NCI-H748 (cell line): ENCODE measurements at regions not wholly inside any gene's neighbourhood (a gene's known extent, or its start where the extent isn't known, plus 50 kb on each side); places are given as distances from the start of the nearest gene placed in this dataset.

ENCODE experiments used
- DNase-seq: peaks from one replicate; lab custom pipeline; 2025; ENCODE audit not compliant: unreplicated experiment; lab: John Stamatoyannopoulos, UW

DNA sequence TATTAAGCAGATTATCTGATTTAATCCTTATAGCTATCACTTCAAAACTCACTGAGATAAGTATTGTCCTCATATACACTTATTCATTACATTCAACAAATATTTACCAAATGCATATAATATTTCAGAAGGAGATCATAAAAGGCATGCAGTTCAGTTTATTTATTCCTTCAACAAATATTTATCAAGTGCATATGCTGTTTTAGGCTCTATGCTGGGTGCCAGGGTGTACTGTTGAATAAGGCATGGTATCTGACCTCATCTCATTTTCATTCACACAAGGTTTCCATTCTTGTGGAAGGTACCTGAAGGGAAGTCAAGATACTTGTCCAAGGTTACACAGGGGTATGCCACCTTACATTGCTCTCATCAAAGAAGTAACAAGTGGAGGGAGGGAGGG lies 213.0 kb downstream of the INSIG2 start:
- DNase-seq, result no peak

DNA sequence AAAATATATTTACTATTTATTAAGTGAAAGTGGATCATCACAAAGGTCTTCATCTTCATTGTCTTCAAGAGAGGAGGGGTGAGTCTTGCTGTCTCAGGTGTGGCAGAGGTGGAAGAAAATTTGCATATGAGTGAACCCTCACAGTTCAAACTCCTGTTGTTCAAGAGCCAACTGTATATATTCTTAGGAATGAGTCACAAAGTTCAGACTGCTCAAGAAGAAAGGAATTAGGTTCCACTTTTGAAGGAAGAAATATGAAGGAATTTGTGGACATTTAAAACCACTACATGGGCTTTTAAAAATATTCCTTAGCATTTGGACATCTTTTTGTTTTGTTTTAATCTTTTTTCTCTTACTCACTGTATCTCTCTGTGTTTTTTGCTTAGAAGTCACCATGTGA lies 212.6 kb downstream of the INSIG2 start:
- no peak for DNase-seq

GRCh38 chr2:118296663-118297062 lies 208.4 kb downstream of the INSIG2 start:
- DNase-seq, result no peak

DNA sequence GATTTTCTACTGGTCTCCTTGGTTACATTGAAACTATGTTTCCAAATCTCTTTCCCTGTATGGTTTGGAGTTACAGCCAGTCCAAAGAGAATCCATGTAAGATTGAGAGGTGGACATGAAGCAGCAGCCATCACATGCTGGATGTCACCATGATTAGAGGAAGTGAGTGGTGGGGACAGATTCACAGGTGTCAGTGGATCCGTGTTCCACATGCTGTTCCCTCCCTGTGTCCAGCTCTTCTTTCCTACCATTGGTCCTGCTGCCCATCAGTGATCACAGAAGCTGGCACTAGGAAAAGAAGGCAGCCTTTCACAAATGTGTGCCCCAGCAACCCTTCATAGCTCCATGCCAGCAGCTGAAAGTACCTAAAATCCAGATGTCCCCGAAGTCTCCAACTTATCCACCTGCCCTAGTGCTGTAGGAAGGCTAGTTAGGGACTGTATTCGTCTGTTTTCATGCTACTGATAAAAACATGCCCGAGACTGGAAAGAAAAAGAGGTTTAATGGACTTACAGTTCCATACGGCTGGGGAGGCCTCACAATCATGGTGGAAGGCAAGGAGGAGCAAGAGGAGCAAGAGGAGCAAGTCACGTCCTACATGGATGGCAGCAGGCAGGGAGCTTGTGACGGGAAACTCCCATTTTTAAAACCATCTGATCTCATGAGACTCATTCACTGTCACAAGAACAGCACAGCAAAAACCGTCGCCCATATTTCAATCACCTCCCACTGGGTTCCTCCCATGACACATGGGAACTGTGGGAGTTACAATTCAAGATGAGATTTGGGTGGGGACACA lies 207.5 kb downstream of the INSIG2 start:
- no peak for DNase-seq

GRCh38 chr2:118294063-118294462 lies 205.8 kb downstream of the INSIG2 start:
- DNase-seq, result no peak

- no peak for DNase-seq
These were observed 204.7 kb downstream of the INSIG2 start for GRCh38 chr2:118292991-118293390.

- DNase-seq, result no peak
These were observed 203.1 kb downstream of the INSIG2 start for GRCh38 chr2:118291251-118291880.

- DNase-seq, result no peak
These were observed 202.4 kb downstream of the INSIG2 start for GRCh38 chr2:118290411-118291250.

DNA sequence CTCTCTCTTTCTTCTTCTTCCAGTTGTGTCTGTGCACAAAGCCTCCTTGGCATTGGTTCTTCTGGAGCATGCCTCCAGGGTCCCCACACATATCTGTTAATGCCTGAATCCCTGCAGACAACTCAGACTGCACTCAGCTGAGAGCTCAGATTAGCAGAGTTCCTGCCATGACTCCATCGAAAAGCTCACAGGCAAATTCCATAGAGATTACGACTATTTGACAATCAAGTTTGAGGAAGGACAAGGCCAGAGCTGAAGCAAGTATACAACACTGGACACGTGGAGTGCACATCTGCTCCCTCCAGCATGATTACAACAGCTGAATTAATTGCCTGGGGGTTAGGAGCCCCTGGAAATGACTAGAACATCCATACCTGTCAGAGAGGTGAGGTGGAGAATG lies 190.7 kb downstream of the INSIG2 start:
- no peak for DNase-seq

DNA sequence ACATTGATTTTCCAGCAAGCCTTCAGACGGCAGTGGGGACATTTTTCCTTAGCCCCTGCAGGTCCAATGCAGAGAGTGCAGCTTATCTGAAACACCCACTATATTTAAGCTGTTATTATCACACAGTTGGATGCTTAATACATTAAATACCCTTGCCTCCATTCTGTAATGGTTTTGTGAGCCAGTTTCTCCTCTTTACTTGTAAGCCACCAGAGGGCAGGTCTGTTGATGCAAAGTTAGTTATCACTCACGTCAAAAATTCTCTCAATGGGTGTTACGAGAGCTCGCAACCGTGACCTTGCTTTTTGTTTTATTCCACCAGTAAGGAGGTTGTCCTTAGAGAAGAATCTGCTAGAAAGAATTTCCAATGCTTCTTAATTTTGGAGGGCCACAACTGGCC lies 189.8 kb downstream of the INSIG2 start:
- no peak for DNase-seq

- no peak for DNase-seq
These were observed 186.7 kb downstream of the INSIG2 start for GRCh38 chr2:118274841-118275510.

GRCh38 chr2:118272391-118272790 lies 184.1 kb downstream of the INSIG2 start:
- DNase-seq, result no peak

DNA sequence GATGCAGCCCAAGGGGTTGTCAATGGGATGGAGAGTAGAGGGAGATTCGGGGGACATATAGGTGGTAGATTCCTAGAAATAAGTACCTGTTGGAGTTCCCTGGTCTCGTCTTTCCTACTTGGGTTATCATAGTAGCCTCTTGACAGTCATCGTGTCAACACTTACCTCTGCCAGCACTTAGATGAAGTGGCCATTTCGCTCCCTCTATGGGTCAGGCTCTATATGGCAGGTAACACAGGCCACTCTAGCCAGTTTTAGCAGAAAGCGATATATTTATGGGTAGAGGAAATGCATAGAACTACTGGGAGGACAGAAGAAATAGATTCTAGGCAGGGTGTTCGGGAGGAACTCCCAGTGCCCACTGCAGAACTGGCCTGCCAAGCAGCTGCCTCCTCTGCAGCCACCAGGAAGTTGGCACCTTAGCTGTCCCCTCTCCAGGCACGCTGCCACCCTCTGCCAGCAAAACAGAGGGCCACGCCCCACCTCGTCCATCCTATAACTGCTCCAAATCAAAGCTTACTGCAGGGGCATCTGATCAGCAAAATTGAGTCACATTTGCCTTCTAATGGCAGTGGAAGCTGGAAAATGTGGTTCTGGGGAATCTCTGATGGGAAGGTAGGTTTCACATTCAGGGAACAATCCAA lies 181.3 kb downstream of the INSIG2 start:
- DNase-seq, result peak; percentile 4

DNA sequence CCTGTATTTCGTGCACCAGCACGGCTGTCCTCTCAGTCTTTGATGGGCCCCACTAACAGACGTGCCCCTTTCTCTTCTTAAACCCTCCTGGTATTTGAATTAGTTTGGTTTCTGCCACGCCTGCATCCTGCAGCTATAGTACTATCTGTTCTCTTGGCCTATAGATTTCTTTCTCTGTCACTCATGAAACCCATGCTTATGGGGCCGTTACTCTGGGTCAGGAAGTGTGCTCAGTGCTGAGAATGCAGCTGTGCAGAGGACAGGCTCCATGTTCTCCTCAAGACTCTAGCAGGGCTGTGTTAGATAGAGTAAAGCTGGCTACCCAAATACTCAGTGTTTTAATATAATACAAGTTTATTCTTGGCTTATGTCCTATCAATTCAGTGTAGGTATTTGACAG lies 180.0 kb downstream of the INSIG2 start:
- no peak for DNase-seq

- DNase-seq, result peak; percentile 4
These were observed 177.7 kb downstream of the INSIG2 start for GRCh38 chr2:118265873-118266455.

DNA sequence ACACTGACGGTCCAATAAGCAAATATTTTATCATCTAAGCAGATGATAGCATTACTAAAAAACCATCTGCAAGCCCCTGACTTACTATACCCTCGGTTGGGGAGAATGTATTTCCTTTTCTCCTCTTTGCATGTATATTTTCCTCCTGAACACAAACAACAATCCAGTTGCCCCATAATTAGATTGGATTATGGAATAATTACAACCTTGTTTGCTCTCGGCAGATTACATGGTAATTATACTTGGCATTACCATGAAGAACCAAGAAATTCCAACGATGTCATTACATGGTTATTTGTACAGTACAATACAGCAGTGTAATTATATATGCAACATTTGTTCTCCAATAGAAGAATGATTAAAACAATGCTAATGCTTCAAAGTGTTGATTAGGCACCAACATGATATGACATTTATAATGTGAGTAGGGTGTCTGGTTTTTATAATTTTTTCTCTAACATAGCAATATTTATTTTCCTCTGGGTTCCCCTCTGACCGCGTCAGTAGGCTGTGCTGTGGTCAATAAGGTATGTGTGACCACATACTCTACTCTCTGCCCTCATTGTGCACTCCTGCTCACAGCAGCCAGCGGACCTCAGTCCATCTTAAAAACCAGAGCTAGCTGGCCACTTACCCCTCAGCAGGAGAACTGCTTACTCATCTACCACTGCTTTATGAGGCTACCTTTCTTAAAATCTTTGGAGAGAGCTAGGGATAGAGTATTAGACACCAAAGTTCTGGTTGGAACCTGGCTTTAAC lies 176.1 kb downstream of the INSIG2 start:
- peak; percentile 11 for DNase-seq

DNA sequence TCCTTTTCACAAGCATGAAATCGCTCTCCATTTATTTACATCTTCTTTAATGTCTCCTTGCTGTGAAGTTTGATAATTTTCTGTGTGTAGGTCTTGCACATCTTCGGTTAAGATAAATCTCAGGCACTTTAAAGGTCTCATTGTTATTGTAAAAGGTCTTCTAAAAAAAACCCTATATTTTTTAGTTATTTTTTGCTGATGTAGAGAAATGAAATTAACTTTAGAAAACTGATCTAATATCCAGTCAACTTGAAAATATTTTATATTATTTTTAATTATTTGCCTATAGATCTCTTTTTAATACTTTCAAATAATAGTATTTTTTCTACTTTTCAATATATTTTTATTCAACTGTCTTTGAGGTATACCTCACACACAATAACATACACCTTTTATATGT lies 169.4 kb downstream of the INSIG2 start:
- DNase-seq, result no peak

DNA sequence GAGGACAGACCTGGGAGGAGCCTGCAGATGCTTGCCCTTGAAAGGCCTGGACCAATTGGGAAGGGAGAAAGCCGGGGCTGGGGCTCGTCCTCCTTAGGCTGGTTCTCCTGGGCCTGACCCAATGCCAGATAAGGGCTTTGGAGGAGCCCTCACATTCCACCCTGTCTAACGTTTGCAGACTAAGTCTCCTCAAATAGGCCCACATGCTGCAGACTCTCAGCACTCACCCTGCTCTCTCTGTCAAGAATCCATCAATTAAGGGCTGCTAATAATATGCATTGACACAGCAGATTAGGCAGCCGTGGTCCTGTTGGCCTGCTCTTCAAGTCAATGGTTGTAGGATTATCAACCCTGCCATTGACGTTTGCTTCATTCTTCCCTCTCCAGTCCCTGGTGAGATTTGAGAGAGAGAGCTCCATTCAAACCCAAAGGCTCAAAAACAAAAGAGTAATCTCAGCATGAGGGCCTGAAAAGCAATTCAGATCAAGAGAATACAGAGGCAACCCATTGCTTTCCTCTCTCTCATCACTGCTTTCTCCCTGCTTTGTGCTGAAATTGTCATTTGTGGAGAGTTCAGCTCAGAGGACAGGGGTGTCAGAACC lies 167.6 kb downstream of the INSIG2 start:
- DNase-seq, result no peak

DNA sequence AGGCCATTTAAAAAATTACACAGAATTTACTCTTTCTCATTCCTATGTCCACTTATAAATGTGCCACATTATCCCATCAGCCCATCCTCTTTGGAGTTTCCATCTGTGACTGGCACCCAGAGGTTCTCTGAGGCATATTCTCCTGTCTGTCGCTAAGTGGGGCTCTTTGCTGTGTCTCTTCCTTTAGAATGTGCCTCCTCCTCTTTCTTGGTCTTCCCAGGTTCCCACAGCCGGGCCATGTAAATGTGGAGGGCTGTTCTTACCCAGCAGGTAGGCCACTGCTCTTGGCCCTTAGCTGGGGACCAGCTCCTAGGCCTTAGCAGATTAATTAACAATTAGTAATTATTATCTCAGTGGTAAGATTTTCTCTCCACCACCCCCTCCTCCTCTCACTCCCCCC lies 167.0 kb downstream of the INSIG2 start:
- DNase-seq, result no peak
